Femur (tissue), 1 donor: ENCODE measurements at regions not wholly inside any gene's neighbourhood (a gene's known extent, or its start where the extent isn't known, plus 50 kb on each side); places are given as distances from the start of the nearest gene placed in this dataset.

Experiments
- DNase-seq: peaks from one replicate; pipeline ENCODE4 v3.0.0-alpha.2; 2017

DNA sequence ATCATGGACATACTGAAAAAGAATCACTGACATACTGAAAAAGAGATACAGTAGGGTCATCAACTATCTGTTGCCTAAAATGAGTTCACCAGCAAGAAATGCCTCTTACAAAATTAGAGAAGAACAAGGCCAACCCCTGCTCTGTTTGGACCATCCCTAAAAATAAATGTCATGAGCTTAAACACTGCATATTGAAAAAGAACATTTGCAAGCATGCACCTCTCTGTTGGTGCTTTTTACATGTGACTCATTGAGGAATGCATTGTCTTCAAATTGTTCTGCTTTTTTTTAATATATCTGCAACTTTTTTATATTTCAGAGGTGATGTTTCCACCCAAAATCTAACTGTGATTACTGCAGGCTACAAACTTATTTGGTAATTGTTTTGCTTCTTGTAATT, 233.9 kb upstream of the LRATD1 start:
- DNase-seq: no peak

DNA sequence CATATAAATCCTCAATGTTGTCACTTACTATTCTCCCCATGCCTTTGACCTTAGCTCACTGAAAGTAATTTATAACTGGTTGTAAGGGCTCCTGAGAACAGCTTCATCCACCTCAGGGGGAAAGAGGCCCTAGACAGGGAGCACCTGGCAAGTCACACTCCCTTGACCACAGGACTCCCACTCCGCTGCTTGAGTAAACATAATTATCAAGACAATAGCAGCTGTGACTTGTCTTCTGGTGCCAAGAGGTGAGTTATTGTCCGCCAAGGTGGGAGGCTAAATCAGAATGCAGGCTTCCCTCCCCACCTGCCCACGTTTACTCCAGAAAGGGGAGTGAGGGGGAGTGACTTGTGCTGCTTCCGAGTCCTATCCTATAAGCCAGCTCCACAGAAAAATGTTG, 230.6 kb upstream of the LRATD1 start:
- DNase-seq: no peak

DNA sequence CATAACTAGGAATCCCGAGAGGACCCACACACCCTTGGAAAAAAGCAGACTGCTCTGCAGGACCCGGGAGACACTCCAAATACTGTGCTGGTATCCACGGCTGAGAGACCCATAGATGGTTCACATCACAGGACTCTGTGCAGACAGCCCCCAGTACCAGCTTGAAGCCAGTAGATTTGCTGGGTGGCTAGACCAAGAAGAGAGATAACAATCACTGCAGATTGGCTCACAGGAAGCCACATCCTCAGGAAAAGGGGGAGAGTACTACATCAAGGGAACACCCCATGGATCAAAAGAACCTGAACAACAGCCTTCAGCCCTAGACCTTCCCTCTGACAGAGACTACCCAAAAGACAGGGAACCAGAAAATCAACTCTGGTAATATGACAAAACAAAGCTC, 223.8 kb upstream of the LRATD1 start:
- DNase-seq: no peak

DNA sequence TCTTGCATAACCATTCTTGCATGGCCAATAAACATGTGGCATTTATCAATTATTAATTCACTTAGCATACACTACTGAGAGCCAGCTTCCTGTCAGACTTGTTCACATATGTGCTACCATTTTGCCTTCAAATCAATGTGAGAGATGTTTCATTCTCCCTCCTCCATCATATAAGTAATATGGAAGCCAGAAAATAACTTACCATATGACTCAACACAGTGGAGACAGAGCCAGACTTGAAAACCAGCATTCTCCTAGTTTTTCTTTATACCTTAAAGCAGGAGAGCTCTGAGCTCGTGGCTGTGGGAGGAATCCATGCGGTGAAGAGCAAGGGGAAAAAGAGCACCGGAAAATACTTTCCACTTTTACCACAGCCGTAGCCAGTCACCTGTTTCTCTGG, 215.0 kb upstream of the LRATD1 start:
- no peak for DNase-seq

DNA sequence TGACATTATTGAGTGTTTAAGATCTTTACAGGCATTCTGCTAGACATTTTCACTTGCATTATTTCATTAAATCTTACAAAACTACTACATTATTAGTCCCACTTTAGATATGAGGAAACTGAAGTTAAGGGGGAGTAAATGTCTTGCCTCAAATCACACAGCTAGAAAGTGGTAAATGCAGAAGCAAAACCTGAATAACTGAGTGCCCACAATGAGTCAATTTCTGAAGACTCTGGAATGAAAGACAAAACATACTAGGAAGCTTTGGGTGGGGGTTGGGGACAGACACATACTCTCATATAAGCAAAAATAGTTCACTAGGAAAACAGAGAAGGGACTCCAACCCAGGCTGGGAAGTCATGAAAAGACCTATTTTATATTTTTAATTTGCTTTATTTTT, 214.4 kb upstream of the LRATD1 start:
- DNase-seq: no peak

DNA sequence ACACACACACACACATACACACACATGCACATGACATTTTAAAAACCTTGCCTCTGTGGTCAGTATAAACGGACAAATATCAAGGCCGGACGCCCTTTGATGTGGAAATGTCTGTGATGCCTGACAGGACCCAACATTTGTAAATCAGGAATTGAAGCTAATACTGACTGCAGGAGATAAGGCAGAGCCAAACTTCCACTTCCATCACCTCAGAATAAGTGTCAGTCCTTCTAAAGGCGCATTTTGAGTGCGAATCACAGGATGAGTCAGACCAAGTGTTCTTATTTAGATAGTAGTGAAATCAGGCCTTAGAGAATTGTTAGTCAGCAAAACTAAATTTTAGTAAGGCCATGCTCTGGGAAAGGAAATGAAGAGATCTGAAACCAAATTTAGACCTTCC, 211.7 kb upstream of the LRATD1 start:
- DNase-seq: no peak

DNA sequence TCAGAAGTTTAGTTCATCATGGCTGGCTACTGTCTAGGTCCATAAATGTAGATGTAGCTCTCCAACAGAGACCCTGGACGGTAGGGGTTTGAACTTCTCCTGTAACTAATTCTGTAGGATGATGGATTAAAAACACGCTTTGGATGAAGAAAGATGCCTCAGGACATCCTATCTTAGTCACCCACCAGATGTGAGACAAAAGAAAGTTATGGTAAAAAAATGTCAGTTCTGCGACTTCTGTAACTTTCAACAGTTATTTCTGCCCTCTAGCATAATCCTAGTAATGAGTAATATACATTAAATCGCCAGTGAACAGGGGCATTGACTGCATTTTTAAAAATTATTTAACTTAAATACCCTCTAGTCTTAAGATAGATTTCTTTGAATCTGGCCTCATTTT, 210.1 kb upstream of the LRATD1 start:
- no peak for DNase-seq

DNA sequence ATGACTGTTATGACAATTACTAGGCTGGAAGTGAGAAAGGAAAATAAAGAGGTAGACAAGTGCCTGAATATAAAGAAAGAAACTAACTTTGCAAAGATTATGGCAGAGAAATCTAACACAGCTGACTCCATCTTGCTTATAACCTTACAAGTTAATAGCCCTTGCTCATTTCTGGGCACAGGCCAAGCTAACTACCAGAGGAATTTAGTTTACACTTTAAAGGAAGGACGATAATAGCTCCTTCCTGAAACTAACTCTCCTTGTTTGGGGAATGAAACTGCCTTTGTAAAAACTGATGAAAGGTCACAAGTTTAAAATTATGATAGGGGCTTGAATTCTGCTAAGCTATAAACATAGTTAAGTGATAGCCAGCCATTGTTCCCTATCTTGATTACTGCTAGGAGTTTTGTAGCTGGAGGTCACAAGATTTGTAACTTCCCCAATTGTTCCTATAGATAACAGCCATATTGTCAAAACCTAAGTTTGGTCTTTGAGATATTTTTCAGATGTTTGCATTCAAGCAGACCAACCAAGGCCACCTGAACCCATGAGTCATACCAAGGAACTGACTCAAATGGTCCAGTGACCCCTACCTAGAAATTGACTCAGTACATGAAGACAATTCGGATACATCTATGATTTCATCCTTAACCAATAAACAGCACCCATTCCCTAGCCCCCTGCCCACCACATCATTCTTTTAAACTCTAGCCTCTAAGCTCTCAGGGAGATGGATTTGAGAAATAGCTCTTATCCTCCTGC, 209.2 kb upstream of the LRATD1 start:
- no peak for DNase-seq

DNA sequence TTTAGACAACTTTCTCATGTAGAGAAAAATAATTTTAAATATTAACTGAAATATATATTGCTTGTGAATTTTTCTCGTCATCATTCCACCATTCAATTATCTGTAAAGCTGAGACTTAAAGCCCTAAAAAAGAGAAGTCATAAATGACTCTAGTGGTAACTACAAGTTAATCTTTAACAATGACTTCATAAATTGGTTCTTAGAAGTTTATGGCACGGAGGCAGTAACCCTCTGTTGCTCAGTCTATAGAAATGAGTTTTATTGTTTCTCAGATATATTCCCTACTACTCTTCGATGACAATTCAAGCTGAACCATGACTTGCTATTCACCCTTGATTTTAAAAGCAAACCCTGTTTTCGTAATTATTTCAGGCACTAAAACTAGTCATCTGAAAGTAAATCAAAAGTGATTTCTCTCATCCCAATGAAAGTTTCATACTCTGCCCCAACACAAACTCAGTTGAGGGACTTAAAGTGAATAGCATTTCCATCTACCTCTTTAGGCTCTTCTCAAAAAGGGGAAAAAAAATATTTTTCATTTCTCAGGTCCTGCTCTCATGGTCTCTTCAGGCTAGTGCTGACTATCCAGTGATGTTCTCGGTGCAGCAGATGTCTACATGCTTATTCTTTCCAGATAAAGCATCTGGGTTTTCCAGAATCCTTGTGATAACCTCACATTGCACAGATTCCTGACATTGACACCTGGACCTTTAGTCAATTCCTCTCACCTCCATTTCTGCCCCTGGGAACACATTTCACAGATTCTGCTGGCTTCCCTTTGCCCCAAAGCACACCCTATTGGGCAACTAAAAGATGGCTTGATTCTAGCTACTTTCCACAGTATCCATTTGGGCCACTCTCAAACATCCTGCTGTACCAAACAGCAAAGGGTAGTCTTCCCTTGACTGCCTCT, 207.8 kb upstream of the LRATD1 start:
- no peak for DNase-seq

DNA sequence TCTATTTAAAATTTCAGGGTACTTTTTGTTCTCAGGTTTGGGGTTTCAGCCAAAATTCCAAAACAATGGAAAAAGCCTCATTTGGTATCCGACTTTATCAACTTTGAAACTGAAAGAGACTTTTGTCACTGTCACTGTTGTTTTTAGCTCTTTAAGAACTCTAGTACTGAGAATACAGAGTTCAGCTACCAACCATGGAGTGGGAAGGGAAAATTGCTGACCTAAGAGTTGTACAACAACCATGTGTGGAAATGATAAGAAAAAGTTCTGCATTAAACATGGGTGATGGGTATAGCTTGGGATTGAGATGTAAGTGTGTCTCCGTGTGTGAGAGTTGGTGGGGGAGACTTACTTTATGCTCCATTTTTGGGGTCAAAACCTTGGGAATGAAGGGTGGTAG, 206.6 kb upstream of the LRATD1 start:
- DNase-seq: no peak

DNA sequence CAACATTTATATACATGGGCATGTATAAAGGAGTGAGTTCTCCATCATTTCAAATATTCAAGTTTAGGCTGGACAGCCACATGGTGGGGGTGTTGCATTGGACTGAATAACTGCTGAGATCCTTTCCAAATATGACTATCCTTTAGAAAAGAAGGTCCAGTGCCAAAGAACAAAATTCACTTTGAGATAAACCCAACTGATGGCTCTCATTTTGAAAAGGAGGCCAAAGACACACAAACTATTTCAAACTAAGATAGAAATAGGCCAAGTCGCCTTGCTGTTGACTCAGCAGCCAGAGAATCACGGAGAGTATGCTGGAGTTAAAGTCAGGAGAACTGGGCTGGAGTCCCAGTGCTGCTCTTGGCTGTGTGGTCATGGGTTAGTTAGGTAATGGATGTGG, 204.5 kb upstream of the LRATD1 start:
- DNase-seq: peak; percentile 54

DNA sequence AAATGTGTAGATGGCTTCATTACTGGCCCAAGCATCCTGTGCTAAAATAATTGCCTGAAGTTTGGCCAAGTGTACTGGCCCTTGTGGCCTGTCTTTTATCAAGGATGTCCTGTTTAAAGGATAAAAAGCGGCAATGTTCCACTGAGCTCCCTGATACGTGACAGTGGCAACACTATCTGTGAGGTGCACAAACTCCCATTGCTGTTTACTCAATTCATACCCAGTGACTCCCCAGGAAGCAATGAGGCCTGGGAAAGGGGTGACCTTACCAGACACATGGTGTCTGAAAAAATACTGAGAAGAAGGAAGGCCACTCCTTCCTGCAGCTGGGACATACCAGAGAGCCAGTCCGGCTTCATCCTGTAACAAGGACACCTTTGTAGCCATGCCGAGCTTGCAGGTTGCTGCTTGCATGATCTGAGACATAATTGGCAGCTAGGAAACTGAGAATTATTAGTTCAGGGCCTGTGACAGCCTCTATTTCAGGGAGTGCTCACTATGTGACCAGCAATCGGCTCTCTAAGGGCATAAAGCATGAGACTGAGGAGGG, 198.5 kb upstream of the LRATD1 start:
- DNase-seq: no peak

DNA sequence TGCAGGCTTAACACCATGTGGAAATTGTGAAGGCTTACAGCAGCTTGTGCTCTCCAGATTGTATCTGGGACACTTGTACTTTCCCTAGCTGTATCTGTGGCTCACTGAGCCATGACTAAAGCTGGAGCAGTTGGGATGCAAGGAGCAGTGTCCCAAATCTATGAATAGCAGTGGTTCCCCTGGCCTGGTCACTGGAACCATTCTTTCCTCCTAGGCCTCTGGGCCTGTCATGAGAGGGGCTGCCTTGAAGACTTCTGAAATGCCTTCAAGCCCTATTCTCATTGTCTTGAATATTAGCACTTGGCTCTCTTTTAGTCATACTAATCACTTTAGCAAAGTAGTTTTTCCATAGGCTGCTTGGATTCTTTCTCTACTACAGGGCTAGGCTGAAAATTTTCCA, 186.8 kb upstream of the LRATD1 start:
- DNase-seq: no peak

DNA sequence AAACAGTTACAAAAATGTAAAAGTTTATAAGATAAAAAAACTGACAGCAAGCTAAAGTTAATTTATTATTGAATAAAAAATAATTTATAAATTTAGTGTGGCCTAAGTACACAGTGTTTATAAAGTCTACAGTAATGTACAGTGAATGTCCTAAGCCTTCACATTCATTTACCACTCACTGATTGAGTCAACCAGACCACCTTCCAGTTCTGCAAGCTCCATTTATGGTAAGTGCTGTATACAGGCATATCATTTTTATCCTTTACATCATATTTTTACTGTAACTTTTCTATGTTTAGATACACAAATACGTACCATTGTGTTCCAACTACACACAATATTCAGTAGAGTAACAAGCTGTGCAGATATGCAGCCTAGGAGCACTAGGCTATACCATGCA, 184.2 kb upstream of the LRATD1 start:
- no peak for DNase-seq

DNA sequence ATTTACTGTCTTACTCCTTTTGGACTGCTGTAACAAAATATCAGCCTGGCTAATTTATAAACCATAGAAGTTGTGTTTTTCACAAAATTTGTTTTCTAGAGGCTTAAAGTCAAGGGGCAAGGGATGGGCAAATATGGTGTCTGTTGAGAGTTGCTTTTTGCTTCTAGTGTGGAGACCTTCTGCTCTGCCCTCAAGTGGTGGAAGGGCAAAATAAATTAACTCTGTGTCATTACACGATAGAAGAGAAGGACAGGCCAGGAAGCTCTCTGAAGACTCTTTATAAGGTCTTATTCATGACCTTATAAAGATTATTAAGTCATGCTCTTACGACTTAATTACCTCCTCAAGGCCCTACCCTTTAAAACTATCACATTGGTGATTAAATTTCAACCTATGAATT, 181.2 kb upstream of the LRATD1 start:
- no peak for DNase-seq

DNA sequence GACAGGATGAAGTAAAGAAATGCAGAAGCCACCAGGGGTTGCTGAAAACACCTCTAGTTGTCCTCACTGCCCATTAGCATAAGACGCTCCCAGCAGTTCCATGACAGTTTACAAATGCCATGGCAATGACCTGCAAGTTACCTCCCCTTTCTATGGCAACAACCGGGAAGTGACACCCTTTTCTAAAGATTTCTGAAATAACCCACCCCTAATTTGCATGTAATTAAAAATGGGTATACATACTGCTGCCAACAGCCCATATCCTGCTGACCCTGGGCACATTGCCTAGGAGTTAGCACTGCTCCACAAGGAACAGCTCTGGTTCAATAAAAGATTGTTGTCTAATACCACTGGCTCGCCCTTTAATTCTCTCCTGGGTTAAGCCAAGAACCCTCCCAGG, 178.3 kb upstream of the LRATD1 start:
- DNase-seq: no peak

DNA sequence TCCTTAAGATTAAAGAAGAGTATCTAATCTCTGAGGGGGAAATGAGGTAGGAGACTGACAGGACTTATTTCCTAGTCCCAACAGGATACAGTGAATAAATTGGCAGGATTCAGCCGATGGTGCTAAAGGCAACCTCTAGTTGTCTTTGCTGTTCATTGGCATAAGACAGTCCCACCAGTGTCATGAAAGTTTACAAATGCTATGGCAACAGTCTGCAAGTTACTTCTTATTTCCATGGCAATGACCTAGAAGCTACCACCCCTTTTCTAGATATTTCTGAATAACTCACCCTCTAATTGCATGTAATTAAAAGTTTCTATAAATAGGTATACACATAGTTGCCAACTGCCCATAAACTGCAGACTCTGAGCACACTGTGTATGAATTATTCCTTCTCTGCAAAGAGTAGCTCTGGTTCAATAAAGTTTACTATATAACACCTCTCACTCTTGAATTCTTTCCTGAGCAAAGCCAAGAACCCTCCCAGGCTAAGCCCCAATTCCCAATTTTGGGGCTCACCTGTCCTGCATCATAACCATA, 172.7 kb upstream of the LRATD1 start:
- DNase-seq: no peak

DNA sequence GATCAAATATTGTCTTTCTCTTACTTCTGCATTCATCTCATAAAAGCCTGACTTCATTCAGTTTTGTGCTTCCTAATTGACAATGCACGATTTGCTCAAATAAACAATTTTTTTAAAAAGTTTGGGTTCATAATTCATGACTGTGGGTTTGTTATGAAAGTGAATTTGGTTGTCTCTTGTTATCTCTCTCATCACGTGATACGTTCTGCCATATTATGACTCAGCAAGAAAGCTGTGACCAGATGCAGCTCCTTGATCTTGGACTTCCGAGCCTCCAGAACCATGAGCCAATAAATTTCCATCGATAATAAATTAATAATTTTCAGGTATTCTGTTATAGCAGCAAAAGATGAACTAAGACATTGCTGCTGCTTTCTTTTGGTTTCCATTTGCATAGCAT, 156.5 kb upstream of the LRATD1 start:
- no peak for DNase-seq

DNA sequence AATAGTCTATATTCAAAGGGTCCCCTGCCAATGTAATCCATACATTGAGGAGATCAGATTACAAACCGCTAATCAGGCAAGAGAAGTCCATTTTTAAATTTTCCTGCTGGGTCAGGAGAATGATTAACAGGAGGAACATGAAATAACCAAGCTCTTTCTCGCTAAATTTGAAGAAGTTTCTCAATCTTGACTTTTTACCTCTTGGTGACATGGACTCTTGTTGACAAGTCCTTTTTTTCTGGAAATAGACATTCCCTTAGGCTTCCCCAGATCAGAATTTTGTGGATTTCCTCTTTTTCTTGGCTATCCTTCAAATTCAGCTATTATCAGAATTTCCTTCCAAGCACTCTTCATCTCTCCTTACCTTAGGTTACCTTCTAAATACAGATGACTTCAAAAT, 153.0 kb upstream of the LRATD1 start:
- DNase-seq: no peak

DNA sequence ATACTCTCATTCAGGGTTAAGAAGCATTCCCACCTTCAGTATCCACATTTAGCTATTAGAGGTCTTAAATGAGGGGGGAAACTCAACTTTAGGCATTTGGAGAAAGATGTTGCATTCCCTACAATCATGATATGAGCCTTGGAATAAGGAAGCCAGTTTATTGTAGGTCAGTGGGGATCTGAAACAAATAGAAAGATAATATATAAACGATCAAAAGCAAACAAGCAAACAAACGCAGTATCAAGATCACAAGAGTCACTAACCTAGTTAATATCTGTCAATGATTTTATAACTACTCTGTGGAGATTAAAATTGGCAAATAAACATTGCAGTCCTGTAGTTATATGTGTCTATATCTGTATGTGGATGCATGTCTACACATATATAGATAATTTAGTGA, 152.4 kb upstream of the LRATD1 start:
- no peak for DNase-seq

DNA sequence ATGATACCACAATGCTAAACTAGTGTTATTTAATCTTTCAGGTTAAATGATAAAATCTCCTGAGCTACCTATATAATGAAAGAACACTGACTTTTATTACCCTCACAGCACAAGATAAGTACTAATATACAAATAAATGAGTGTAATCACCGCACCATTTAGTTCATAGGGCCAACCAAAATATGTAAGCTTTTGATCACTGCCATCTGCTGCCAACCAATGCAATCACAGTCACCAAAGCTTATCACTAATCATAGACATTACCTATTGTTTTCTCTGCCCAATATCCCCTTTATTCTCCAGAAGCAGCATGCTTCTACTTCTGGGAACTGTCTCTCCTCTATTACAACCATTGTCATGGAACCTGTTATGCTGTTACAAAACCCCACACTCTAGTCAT, 151.6 kb upstream of the LRATD1 start:
- DNase-seq: no peak

DNA sequence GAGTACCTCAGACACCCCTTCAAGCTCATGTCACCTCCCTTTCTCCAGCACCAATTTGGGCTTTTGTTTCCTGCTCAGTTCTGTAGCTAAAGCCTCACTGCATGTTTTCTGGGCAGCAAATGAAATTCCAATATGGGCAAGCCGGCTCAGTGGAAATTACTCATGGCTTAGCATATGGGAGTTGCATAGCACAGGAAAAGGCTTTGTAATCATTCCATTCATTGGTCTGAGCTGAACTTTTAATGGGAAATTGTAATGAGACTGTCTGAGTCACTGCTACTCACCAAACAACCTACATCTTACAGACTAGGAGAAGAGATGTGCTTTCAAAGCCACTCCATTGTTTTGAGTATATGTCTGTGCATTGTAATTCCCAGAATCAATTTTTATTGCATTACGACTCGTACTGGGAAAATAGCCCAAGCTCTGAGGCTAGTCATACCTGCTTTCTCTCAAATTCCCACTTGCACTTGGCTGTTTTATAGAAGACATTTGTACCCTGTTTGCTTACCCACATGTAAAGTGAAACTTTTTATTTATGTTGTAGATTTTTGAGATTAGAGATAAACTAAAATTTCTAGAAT, 139.5 kb upstream of the LRATD1 start:
- no peak for DNase-seq

DNA sequence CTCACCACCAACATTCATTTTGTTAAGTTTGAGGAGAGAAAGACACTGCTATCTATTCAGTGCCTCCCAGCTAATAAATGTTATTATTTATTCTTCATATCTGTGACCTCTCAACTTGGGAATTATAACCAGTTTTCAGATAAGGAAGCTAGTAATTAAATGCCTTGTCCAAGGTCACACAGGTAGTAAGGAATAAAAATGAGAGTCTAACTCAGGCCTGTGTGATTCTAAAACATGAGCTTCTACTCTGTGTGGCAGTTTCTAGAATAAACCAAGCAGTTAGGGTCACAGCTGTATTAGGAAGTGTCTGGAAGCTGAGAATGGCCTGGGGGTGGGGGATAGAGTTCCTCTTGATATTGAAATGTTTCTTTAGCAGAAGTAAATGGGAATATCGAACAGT, 137.8 kb upstream of the LRATD1 start:
- DNase-seq: no peak

DNA sequence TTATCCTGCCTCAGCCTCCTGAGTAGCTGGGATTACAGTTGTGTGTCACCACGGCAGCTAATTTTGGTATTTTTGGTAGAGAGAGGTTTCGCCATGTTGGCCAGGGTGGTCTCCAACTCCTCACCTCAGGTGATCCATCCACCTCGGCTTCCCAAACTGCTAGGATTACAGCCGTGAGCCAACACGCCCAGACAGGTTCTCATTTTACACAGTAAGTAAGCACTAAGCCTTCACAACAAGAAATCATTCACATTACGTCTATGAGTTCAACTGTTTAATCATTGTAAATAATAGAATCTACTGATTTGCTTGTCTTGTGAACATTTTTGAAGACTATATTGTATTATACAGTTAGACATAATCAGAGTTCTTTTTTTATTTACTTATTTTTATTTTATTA, 131.5 kb upstream of the LRATD1 start:
- no peak for DNase-seq
